ENCODE measurements at regions not wholly inside any gene's neighbourhood (a gene's known extent, or its start where the extent isn't known, plus 50 kb on each side); places are given as distances from the start of the nearest gene placed in this dataset.

GRCh38 chrX:113873056-113873455, 710.8 kb upstream of the HTR2C start:
- TF ChIP-seq CTCF (conservative IDR thresholded peaks at IDR 0.05; ENCODE audit: low read depth in 2 of 2) (no peak), JUNB (IDR thresholded peaks at IDR 0.05; ENCODE audit: unreplicated experiment) (no peak), REST (IDR thresholded peaks at IDR 0.05; ENCODE audit: unreplicated experiment) (no peak)

All from GM23338 (cell line).